IMR-90 (cell line): ENCODE measurements at regions not wholly inside any gene's neighbourhood (a gene's known extent, or its start where the extent isn't known, plus 50 kb on each side); places are given as distances from the start of the nearest gene placed in this dataset.

ENCODE experiments used
- BHLHE40 ChIP-seq: fragments of 150-350 bp; IDR thresholded peaks from 2 replicates; pipeline ENCODE4 v1.6.1; 2016; ENCODE audit warnings: mild to moderate bottlenecking, low read depth, low read length
- CEBPB ChIP-seq: IDR thresholded peaks from 2 replicates; pipeline ENCODE4 v1.6.1; 2012; ENCODE audit warnings: low read depth, low read length, improper control_type of control experiment
- FOS ChIP-seq: fragments of 150-350 bp; IDR thresholded peaks from 2 replicates; pipeline ENCODE4 v1.6.1; 2016; ENCODE audit warnings: low read depth, low read length
- MAFK ChIP-seq: IDR thresholded peaks from 2 replicates; pipeline ENCODE4 v1.6.1; 2012; ENCODE audit warnings: low read depth, low read length, improper control_type of control experiment
- MXI1 ChIP-seq: IDR thresholded peaks from 2 replicates; pipeline ENCODE4 v1.6.1; 2012; ENCODE audit warnings: low read depth, mild to moderate bottlenecking, low read length, moderate library complexity, borderline replicate concordance
- NFE2L2 ChIP-seq: fragments of 150-350 bp; IDR thresholded peaks from 2 replicates; pipeline ENCODE4 v1.6.1; 2016; ENCODE audit warnings: low read depth, mild to moderate bottlenecking, low read length
- POLR2A ChIP-seq: IDR thresholded peaks from 2 replicates; pipeline ENCODE4 v1.6.1; 2012; ENCODE audit warnings: mild to moderate bottlenecking, low read depth, low read length
- RAD21 ChIP-seq: IDR thresholded peaks from 2 replicates; pipeline ENCODE4 v1.6.1; 2012; ENCODE audit warnings: low read length, improper control_type of control experiment
- RCOR1 ChIP-seq: IDR thresholded peaks from 2 replicates; pipeline ENCODE4 v1.6.1; 2012; ENCODE audit warnings: mild to moderate bottlenecking, low read length, improper control_type of control experiment; ENCODE audit not compliant: insufficient replicate concordance
- SMC3 ChIP-seq: fragments of 150-350 bp; IDR thresholded peaks from 2 replicates; pipeline ENCODE4 v1.6.1; 2016; ENCODE audit warnings: low read depth, mild to moderate bottlenecking, antibody characterized with exemption, low read length, moderate library complexity
- TF ChIP-seq, protein P1 (sequence below): conservative IDR thresholded peaks from 2 replicates; pipeline ENCODE4 v1.5.1; 2012; ENCODE audit warnings: mild to moderate bottlenecking, low read depth, low read length, improper control_type of control experiment
- TF ChIP-seq, protein P2 (sequence below): fragments of 150-350 bp; IDR thresholded peaks from 2 replicates; pipeline ENCODE4 v1.6.1; 2017; ENCODE audit warnings: mild to moderate bottlenecking, antibody characterized with exemption, low read length, low read depth
- TF ChIP-seq, protein P3 (sequence below): fragments of 150-350 bp; IDR thresholded peaks from 2 replicates; pipeline ENCODE4 v1.6.1; 2016; ENCODE audit warnings: low read depth, mild to moderate bottlenecking, low read length, moderate library complexity, borderline replicate concordance

DNA sequence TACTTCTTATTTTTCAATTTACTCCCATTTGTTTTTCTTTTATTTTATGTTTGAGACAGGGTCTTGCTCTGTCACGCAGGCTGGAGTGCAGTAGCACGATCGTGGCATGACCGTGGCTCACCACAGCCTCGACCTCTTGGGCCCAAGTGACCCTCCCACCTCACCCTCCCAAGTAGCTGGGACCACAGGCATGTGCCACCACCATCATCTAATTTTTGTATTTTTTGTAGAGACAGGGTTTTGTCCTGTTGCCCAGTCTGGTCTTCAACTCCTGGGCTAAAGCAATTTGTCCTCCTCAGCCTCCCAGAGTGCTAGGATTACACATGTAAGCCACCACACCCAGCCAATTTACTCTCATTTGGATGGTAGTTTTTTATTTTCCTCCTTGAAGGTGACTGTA is 679.3 kb upstream of the CCDC179 start:
- TF ChIP-seq, protein P1, sequence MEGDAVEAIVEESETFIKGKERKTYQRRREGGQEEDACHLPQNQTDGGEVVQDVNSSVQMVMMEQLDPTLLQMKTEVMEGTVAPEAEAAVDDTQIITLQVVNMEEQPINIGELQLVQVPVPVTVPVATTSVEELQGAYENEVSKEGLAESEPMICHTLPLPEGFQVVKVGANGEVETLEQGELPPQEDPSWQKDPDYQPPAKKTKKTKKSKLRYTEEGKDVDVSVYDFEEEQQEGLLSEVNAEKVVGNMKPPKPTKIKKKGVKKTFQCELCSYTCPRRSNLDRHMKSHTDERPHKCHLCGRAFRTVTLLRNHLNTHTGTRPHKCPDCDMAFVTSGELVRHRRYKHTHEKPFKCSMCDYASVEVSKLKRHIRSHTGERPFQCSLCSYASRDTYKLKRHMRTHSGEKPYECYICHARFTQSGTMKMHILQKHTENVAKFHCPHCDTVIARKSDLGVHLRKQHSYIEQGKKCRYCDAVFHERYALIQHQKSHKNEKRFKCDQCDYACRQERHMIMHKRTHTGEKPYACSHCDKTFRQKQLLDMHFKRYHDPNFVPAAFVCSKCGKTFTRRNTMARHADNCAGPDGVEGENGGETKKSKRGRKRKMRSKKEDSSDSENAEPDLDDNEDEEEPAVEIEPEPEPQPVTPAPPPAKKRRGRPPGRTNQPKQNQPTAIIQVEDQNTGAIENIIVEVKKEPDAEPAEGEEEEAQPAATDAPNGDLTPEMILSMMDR = no peak
- TF ChIP-seq, protein P2, sequence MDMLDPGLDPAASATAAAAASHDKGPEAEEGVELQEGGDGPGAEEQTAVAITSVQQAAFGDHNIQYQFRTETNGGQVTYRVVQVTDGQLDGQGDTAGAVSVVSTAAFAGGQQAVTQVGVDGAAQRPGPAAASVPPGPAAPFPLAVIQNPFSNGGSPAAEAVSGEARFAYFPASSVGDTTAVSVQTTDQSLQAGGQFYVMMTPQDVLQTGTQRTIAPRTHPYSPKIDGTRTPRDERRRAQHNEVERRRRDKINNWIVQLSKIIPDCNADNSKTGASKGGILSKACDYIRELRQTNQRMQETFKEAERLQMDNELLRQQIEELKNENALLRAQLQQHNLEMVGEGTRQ = no peak
- TF ChIP-seq, protein P3, sequence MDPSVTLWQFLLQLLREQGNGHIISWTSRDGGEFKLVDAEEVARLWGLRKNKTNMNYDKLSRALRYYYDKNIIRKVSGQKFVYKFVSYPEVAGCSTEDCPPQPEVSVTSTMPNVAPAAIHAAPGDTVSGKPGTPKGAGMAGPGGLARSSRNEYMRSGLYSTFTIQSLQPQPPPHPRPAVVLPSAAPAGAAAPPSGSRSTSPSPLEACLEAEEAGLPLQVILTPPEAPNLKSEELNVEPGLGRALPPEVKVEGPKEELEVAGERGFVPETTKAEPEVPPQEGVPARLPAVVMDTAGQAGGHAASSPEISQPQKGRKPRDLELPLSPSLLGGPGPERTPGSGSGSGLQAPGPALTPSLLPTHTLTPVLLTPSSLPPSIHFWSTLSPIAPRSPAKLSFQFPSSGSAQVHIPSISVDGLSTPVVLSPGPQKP = no peak
- no peak for TF ChIP-seq POLR2A
- no peak for TF ChIP-seq CEBPB
- TF ChIP-seq FOS = no peak
- no peak for TF ChIP-seq RAD21
- TF ChIP-seq BHLHE40 = no peak
- TF ChIP-seq RCOR1 = no peak
- TF ChIP-seq NFE2L2 = no peak
- no peak for TF ChIP-seq MAFK
- TF ChIP-seq MXI1 = no peak
- TF ChIP-seq SMC3 = no peak
